HepG2 (cell line): ENCODE measurements at regions not wholly inside any gene's neighbourhood (a gene's known extent, or its start where the extent isn't known, plus 50 kb on each side); places are given as distances from the start of the nearest gene placed in this dataset.
A peak's percentile ranks its signal among the peaks of the same experiment; 100 is the strongest.

ENCODE experiments used
- ARNT ChIP-seq: fragments of 450-650 bp; IDR thresholded peaks from 2 replicates; pipeline ENCODE4 v1.6.1; 2017
- ATM ChIP-seq: fragments of 450-650 bp; IDR thresholded peaks from 2 replicates; pipeline ENCODE4 v1.7.1; 2017; ENCODE audit warnings: mild to moderate bottlenecking, borderline replicate concordance
- BORCS8-MEF2B ChIP-seq: sonication (generic); formaldehyde crosslinking; IDR thresholded peaks from 2 replicates; pipeline ENCODE4 v1.8.0; 2022; ENCODE audit warnings: mild to moderate bottlenecking, missing genetic modification reagents
- CBX1 ChIP-seq: IDR thresholded peaks from one replicate; pipeline ENCODE4 v1.6.1; 2016; ENCODE audit warnings: antibody characterized with exemption, low read depth
- DPF2 ChIP-seq: sonication (generic); formaldehyde crosslinking; IDR thresholded peaks from 2 replicates; pipeline ENCODE4 v1.4.0; 2020; ENCODE audit warnings: mild to moderate bottlenecking, low read depth, missing genetic modification reagents, borderline replicate concordance
- GATA4 ChIP-seq: sonication (generic); IDR thresholded peaks from 2 replicates; pipeline ENCODE4 v1.6.1; 2016; ENCODE audit warnings: antibody characterized with exemption, low read depth, borderline replicate concordance
- GATAD2A ChIP-seq: IDR thresholded peaks from 2 replicates; pipeline ENCODE4 v1.6.1; 2016
- HOXD1 ChIP-seq: sonication (generic); formaldehyde crosslinking; IDR thresholded peaks from 2 replicates; pipeline ENCODE4 v1.5.0; 2020; ENCODE audit warnings: missing genetic modification reagents
- JUN ChIP-seq: sonication (generic); formaldehyde crosslinking; IDR thresholded peaks from 2 replicates; pipeline ENCODE4 v1.4.0; 2020; ENCODE audit warnings: mild to moderate bottlenecking, missing genetic modification reagents
- MED1 ChIP-seq: sonication (generic); formaldehyde crosslinking; IDR thresholded peaks from 2 replicates; pipeline ENCODE4 v1.4.0; 2020; ENCODE audit warnings: missing genetic modification reagents
- RBFOX2 ChIP-seq: fragments of 200-400 bp; formaldehyde crosslinking; IDR thresholded peaks from 2 replicates; pipeline ENCODE4 v1.6.1; 2017; ENCODE audit warnings: low read depth, mild to moderate bottlenecking, low read length
- RFXANK ChIP-seq: IDR thresholded peaks from 2 replicates; pipeline ENCODE4 v1.6.1; 2016
- SALL1 ChIP-seq: sonication (generic); formaldehyde crosslinking; IDR thresholded peaks from 2 replicates; pipeline ENCODE4 v1.8.0; 2022; ENCODE audit warnings: mild to moderate bottlenecking, missing genetic modification reagents
- SKI ChIP-seq: fragments of 450-650 bp; IDR thresholded peaks from one replicate; pipeline ENCODE4 v1.6.1; 2018; ENCODE audit warnings: mild to moderate bottlenecking; ENCODE audit not compliant: partially characterized antibody
- YEATS2 ChIP-seq: sonication (generic); formaldehyde crosslinking; IDR thresholded peaks from 2 replicates; pipeline ENCODE4 v1.4.0; 2020; ENCODE audit warnings: missing genetic modification reagents, borderline replicate concordance
- ZNF124 ChIP-seq: sonication (generic); formaldehyde crosslinking; IDR thresholded peaks from 2 replicates; pipeline ENCODE4 v1.4.0; 2020; ENCODE audit warnings: missing genetic modification reagents
- ZNF205 ChIP-seq: IDR thresholded peaks from 2 replicates; pipeline ENCODE4 v1.6.1; 2018; ENCODE audit warnings: missing biosample characterization, missing genetic modification reagents
- ZNF644 ChIP-seq: IDR thresholded peaks from 2 replicates; pipeline ENCODE4 v1.6.1; 2016; ENCODE audit warnings: low read depth
- ZNF672 ChIP-seq: sonication (generic); formaldehyde crosslinking; IDR thresholded peaks from 2 replicates; pipeline ENCODE4 v1.8.1; 2022; ENCODE audit warnings: missing genetic modification reagents
- ZNF788 ChIP-seq: sonication (generic); formaldehyde crosslinking; IDR thresholded peaks from 2 replicates; pipeline ENCODE4 v1.5.0; 2020; ENCODE audit warnings: mild to moderate bottlenecking, missing genetic modification reagents, borderline replicate concordance
- ZNF879 ChIP-seq: sonication (generic); formaldehyde crosslinking; IDR thresholded peaks from 2 replicates; pipeline ENCODE4 v1.8.1; 2023; ENCODE audit warnings: missing genetic modification reagents
- TF ChIP-seq, protein P1 (sequence below): sonication (generic); formaldehyde crosslinking; IDR thresholded peaks from 2 replicates; pipeline ENCODE4 v1.4.0; 2020; ENCODE audit warnings: low read depth, mild to moderate bottlenecking, missing genetic modification reagents
- TF ChIP-seq, protein P2 (sequence below): IDR thresholded peaks from 2 replicates; pipeline ENCODE4 v1.6.1; 2016; ENCODE audit warnings: missing compliant biosample characterization, missing genetic modification reagents, borderline replicate concordance
- TF ChIP-seq, protein P3 (sequence below): IDR thresholded peaks from 2 replicates; pipeline ENCODE4 v1.6.1; 2012; ENCODE audit warnings: low read length, improper control_type of control experiment
- TF ChIP-seq, protein P4 (sequence below): sonication (generic); formaldehyde crosslinking; IDR thresholded peaks from 2 replicates; pipeline ENCODE4 v1.8.0; 2022; ENCODE audit warnings: missing genetic modification reagents, mild to moderate bottlenecking, borderline replicate concordance

DNA sequence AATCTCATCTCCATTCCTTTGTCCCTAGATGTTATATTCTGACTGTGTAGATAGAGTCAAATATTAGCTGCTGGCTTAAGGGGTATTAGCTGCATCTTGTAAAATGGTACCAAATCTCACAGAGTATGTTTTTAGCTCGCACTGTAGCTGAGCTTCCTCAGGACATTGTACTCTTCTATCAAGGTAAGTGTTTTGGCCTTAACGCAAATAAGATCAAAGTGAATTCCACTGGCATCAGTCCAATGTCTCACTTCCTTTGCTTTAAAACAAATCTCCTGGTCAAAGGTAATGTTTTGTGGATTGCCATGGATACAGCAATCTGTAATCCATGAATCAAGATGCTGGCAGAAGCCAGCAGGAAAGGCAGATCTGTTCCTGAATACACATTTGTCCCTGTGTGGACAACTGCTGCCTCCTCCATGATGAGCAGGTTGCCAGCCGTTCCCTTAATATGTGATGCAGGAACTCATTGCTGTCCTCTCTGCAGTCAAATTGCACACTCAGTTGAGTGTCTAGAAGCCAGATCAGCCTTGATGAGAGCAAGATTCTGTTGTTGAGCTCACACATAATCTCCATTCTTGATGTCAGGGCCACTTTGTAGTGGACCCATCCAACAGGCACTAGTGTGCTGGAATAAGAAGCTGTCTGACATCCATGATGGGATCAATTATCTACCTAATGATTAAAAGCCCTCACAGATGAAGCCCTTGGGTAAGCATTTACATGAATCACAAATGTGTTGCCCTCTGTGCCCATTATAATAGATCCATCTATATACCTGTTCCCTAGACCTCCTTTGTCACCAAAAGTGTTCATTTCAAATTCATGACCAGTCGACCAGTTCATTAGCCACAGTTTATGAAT is 96.6 kb upstream of the AGTR1 start (continued):
- TF ChIP-seq ZNF124 (CRISPR knock-in tag): 0 out of 2 replicates have a peak, but pooled peaks have one; percentile 53
- TF ChIP-seq, protein P1, sequence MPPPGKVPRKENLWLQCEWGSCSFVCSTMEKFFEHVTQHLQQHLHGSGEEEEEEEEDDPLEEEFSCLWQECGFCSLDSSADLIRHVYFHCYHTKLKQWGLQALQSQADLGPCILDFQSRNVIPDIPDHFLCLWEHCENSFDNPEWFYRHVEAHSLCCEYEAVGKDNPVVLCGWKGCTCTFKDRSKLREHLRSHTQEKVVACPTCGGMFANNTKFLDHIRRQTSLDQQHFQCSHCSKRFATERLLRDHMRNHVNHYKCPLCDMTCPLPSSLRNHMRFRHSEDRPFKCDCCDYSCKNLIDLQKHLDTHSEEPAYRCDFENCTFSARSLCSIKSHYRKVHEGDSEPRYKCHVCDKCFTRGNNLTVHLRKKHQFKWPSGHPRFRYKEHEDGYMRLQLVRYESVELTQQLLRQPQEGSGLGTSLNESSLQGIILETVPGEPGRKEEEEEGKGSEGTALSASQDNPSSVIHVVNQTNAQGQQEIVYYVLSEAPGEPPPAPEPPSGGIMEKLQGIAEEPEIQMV (CRISPR knock-in tag): no peak
- peak; percentile 72; the same call in 1 of the 2 replicates for TF ChIP-seq HOXD1 (CRISPR knock-in tag)
- TF ChIP-seq CBX1: peak; percentile 33
- TF ChIP-seq, protein P2, sequence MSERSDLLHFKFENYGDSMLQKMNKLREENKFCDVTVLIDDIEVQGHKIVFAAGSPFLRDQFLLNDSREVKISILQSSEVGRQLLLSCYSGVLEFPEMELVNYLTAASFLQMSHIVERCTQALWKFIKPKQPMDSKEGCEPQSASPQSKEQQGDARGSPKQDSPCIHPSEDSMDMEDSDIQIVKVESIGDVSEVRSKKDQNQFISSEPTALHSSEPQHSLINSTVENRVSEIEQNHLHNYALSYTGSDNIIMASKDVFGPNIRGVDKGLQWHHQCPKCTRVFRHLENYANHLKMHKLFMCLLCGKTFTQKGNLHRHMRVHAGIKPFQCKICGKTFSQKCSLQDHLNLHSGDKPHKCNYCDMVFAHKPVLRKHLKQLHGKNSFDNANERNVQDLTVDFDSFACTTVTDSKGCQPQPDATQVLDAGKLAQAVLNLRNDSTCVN (CRISPR knock-in tag): 0 out of 2 replicates have a peak, but pooled peaks have one; percentile 46
- TF ChIP-seq ATM: no peak
- TF ChIP-seq MED1 (CRISPR knock-in tag): peak; percentile 99
- peak; percentile 89 for TF ChIP-seq SALL1 (CRISPR knock-in tag)
- TF ChIP-seq GATA4: peak; percentile 88; the same call in 1 of the 2 replicates
- peak; percentile 18; the same call in 1 of the 2 replicates for TF ChIP-seq YEATS2 (CRISPR knock-in tag)
- peak; percentile 64 for TF ChIP-seq RBFOX2
- TF ChIP-seq DPF2 (CRISPR knock-in tag): peak; percentile 67; the same call in 1 of the 2 replicates
- TF ChIP-seq, protein P3, sequence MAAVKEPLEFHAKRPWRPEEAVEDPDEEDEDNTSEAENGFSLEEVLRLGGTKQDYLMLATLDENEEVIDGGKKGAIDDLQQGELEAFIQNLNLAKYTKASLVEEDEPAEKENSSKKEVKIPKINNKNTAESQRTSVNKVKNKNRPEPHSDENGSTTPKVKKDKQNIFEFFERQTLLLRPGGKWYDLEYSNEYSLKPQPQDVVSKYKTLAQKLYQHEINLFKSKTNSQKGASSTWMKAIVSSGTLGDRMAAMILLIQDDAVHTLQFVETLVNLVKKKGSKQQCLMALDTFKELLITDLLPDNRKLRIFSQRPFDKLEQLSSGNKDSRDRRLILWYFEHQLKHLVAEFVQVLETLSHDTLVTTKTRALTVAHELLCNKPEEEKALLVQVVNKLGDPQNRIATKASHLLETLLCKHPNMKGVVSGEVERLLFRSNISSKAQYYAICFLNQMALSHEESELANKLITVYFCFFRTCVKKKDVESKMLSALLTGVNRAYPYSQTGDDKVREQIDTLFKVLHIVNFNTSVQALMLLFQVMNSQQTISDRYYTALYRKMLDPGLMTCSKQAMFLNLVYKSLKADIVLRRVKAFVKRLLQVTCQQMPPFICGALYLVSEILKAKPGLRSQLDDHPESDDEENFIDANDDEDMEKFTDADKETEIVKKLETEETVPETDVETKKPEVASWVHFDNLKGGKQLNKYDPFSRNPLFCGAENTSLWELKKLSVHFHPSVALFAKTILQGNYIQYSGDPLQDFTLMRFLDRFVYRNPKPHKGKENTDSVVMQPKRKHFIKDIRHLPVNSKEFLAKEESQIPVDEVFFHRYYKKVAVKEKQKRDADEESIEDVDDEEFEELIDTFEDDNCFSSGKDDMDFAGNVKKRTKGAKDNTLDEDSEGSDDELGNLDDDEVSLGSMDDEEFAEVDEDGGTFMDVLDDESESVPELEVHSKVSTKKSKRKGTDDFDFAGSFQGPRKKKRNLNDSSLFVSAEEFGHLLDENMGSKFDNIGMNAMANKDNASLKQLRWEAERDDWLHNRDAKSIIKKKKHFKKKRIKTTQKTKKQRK: no peak
- TF ChIP-seq ZNF672 (CRISPR knock-in tag): no peak
- TF ChIP-seq, protein P4, sequence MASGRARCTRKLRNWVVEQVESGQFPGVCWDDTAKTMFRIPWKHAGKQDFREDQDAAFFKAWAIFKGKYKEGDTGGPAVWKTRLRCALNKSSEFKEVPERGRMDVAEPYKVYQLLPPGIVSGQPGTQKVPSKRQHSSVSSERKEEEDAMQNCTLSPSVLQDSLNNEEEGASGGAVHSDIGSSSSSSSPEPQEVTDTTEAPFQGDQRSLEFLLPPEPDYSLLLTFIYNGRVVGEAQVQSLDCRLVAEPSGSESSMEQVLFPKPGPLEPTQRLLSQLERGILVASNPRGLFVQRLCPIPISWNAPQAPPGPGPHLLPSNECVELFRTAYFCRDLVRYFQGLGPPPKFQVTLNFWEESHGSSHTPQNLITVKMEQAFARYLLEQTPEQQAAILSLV (CRISPR knock-in tag): no peak
- peak; percentile 72 for TF ChIP-seq SKI
- 0 out of 2 replicates have a peak, but pooled peaks have one; percentile 39 for TF ChIP-seq ZNF205 (CRISPR knock-in tag)
- TF ChIP-seq ZNF879: no peak
- TF ChIP-seq BORCS8-MEF2B: no peak
- TF ChIP-seq JUN (CRISPR knock-in tag): peak; percentile 71
- TF ChIP-seq ARNT: no peak
- TF ChIP-seq GATAD2A: peak; percentile 96
- peak; percentile 77; the same call in 1 of the 2 replicates for TF ChIP-seq RFXANK (CRISPR knock-in tag)
- peak; percentile 48; the same call in 1 of the 2 replicates for TF ChIP-seq ZNF644 (CRISPR knock-in tag)
- peak; percentile 42; the same call in 1 of the 2 replicates for TF ChIP-seq ZNF788 (CRISPR knock-in tag)
